ENCODE measurements at regions not wholly inside any gene's neighbourhood (a gene's known extent, or its start where the extent isn't known, plus 50 kb on each side); places are given as distances from the start of the nearest gene placed in this dataset.

DNA sequence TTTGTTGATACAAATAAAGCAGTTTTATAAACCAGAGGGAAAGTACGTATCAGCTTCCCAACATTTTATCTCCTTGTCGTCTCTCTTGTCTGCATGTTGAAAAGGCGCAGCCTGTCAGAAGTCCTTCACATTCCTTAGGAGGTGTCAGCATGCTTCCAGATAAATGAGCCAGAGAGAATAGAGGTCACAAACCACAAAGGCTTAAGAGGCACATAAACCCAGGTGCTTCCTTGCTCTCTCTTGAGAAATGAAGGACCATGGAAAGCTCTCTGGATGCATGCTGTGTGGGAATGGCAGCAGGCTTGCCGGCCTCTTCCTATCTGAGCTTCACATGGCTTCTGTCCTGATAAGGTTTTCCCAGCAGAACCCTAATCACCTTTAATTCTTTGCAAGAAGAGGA lies 448.5 kb downstream of the XPNPEP1 start:
- TF ChIP-seq, protein P1, sequence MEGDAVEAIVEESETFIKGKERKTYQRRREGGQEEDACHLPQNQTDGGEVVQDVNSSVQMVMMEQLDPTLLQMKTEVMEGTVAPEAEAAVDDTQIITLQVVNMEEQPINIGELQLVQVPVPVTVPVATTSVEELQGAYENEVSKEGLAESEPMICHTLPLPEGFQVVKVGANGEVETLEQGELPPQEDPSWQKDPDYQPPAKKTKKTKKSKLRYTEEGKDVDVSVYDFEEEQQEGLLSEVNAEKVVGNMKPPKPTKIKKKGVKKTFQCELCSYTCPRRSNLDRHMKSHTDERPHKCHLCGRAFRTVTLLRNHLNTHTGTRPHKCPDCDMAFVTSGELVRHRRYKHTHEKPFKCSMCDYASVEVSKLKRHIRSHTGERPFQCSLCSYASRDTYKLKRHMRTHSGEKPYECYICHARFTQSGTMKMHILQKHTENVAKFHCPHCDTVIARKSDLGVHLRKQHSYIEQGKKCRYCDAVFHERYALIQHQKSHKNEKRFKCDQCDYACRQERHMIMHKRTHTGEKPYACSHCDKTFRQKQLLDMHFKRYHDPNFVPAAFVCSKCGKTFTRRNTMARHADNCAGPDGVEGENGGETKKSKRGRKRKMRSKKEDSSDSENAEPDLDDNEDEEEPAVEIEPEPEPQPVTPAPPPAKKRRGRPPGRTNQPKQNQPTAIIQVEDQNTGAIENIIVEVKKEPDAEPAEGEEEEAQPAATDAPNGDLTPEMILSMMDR (IDR thresholded peaks at IDR 0.05; ENCODE audit: low read length, missing control alignments) = no peak
- no peak overlapping the region for H3K4me3 ChIP-seq (replicated peaks; ENCODE audit: low read depth, low read length)
- no peak for DNase-seq (ENCODE audit: low read depth)

DNA sequence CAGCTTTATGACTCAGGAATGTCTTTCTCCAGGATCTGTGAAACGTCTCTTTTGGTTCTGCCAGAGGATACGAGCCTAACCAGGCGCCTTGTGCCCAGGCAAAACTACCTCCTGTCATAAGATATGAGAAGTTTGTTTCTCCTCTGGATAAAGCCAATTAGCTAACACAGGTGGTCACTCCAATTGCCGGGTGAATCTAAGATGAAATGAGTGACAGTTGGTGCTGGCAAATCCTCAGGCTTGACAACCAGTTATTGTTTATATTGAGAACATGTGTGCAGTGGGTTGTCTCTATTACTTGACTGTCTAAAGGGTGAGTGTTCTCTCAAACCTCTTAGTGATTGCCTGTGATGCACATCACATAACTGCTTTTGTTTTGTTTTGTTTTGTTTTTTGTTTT lies 449.1 kb downstream of the XPNPEP1 start:
- DNase-seq (ENCODE audit: low read depth) = no peak
- TF ChIP-seq, protein P1 (IDR thresholded peaks at IDR 0.05; ENCODE audit: low read length, missing control alignments) = no peak
- H3K4me3 ChIP-seq (replicated peaks; ENCODE audit: low read depth, low read length) = no peak overlapping the region

DNA sequence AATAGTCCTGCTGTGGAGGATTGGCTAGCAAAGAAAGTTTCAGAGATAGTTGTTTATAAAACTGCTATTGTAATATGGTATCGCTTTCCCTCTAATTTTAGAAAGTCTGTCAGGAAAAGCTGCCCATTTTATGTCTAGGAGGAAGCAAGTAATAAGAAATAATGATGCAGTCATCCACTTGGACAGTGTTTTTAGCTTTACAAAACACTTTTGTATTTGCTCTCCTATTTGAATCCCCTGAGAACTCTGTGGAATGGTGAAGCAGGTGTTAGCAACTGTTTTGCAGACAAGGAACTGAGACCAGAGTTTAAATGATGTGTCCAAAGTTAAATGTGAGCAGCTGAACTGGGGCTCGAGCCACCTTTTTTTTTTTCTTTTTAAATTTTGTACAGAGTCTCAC lies 455.8 kb downstream of the XPNPEP1 start:
- H3K4me3 ChIP-seq (replicated peaks; ENCODE audit: low read depth, low read length) = no peak overlapping the region
- TF ChIP-seq, protein P1 (IDR thresholded peaks at IDR 0.05; ENCODE audit: low read length, missing control alignments) = no peak
- DNase-seq (ENCODE audit: low read depth) = no peak

DNA sequence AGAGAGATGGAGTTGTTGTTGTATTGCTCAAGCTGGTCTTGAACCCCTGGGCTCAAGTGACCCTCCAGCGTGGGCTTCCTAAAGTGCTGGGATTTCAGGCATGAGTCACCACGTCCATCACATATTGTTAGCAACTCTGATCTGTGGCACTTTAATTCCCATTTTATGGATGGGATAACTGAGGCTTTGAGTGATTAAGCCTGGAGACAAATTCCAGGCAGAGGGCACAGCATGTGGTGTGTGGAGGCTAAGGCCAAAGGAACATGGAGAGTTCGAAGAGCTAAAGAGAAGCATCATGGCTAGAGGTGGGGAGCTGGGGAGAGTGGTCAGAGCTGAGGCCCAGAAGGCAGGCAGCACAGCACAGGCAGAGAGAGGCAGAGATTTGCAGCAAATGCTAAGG lies 458.4 kb downstream of the XPNPEP1 start:
- DNase-seq (ENCODE audit: low read depth) = no peak
- H3K4me3 ChIP-seq (replicated peaks; ENCODE audit: low read depth, low read length) = no peak overlapping the region
- TF ChIP-seq, protein P1 (IDR thresholded peaks at IDR 0.05; ENCODE audit: low read length, missing control alignments) = no peak

DNA sequence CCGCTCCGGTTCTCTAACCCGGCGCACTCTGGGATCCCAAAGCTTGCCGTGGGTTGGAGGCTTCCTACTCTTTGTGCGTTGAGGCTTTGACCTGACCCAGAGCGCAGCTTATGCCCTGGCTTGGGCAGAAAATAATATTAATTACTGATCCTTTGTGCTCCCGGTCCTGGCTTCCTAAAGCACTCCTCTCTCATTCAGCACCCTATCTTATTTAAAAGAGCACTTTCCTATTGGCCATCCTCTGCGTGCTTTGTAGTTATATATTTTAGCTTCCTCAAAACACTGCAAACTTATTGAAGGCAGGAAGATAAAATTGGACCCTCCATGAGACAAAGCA lies 466.0 kb downstream of the XPNPEP1 start:
- no peak overlapping the region for H3K4me3 ChIP-seq (replicated peaks; ENCODE audit: low read depth, low read length)
- TF ChIP-seq, protein P1 (IDR thresholded peaks at IDR 0.05; ENCODE audit: low read length, missing control alignments) = no peak
- no peak for DNase-seq (ENCODE audit: low read depth)

DNA sequence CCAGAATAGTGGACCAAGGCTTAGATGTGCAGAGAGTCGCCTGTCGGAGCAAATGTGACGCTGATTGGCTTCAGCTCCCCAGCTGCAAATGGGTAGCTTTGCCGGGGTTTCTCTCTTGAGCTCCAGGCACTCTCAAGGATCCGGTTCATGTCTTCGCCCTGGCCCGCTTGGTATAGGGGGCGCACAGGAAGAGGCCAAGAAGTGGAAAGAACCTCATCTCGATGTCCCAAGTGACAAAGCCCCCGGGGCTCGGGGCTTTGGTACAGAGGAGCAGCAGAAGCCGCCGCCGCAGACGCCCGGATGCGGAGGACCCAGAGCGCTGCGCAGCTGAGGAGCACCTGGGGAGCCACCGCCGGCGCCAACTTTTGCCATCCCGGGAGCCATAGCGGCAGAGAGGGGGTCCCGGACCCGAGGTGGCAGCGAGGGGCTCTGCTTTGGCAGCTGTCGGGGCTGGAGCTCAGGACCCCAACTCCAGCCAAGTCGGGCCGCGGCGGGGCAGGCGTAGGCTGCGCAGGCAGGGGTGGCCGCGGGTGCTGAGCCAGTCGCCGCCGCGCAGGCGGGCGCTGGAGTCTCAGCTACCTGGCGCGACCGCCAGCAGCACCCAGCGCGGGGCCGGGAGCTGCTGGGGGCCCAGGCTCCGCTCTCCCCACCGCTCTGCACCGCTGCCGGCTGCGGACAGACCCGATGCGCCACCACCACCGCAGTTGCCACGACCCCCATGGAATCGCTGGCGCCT lies 466.6 kb downstream of the XPNPEP1 start:
- H3K4me3 ChIP-seq (replicated peaks; ENCODE audit: low read depth, low read length) = no peak overlapping the region
- TF ChIP-seq, protein P1 (IDR thresholded peaks at IDR 0.05; ENCODE audit: low read length, missing control alignments) = no peak
- DNase-seq (ENCODE audit: low read depth) = no peak

DNA sequence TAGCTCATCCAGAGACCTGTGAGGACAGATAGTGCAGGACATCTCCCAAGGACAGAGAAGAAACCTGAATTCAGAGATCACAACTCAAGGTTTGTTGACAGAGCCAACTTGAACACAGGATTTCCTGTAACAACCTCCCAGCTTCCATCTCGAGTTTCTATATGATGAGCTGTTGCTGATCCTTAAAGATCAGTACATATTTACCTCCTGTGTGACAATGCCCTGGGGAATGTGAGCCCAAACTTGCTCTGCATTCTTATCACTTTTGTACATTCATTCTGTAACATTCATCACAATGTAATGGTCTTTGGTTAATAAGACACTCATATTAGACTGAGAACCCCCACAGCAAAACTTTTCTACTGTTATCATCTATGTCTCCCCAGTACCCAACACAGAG lies 468.6 kb downstream of the XPNPEP1 start:
- TF ChIP-seq, protein P1 (IDR thresholded peaks at IDR 0.05; ENCODE audit: low read length, missing control alignments) = no peak
- no peak overlapping the region for H3K4me3 ChIP-seq (replicated peaks; ENCODE audit: low read depth, low read length)
- DNase-seq (ENCODE audit: low read depth) = no peak

All from fibroblast of pulmonary artery (primary cell).